Ectodermal cell (in vitro differentiated cells): ENCODE measurements at regions not wholly inside any gene's neighbourhood (a gene's known extent, or its start where the extent isn't known, plus 50 kb on each side); places are given as distances from the start of the nearest gene placed in this dataset.
"Not testable (repeated sequence)": the region's sequence is repeated elsewhere in the genome, so short reads cannot be mapped to it uniquely, and the experiment has no call there.

ENCODE experiments used
- H3K27ac ChIP-seq: 2 replicates; pipeline ENCODE4 v1.7.0; 2013; ENCODE audit warnings: mild to moderate bottlenecking, low read depth, low read length; ENCODE audit not compliant: insufficient read depth, poor library complexity, severe bottlenecking
- H3K27me3 ChIP-seq: 2 replicates; pipeline ENCODE4 v1.7.0; 2013; ENCODE audit warnings: mild to moderate bottlenecking, low read length; ENCODE audit not compliant: insufficient read depth, control insufficient read depth, poor library complexity, severe bottlenecking
- H3K36me3 ChIP-seq: one replicate; pipeline ENCODE4 v1.7.0; 2013; ENCODE audit warnings: low read length; ENCODE audit not compliant: control insufficient read depth, insufficient read depth
- H3K4me1 ChIP-seq: one replicate; pipeline ENCODE4 v1.7.0; 2013; ENCODE audit warnings: low read length; ENCODE audit not compliant: control insufficient read depth, insufficient read depth
- H3K4me3 ChIP-seq: 2 replicates; pipeline ENCODE4 v1.7.0; 2013; ENCODE audit warnings: low read depth, low read length, control low read depth; ENCODE audit not compliant: insufficient read depth
- H3K9me3 ChIP-seq: 2 replicates; pipeline ENCODE4 v1.7.0; 2013; ENCODE audit warnings: mild to moderate bottlenecking, low read length, moderate library complexity; ENCODE audit not compliant: control insufficient read depth
- WGBS, 2 experiments: methylation state at CpG; one replicate each; pipeline ENCODE4 v1.1.7; 2013; ENCODE audit warnings: missing lambda C conversion rate in 2 of 2; 5-methylcytosine and 5-hydroxymethylcytosine counted together

DNA sequence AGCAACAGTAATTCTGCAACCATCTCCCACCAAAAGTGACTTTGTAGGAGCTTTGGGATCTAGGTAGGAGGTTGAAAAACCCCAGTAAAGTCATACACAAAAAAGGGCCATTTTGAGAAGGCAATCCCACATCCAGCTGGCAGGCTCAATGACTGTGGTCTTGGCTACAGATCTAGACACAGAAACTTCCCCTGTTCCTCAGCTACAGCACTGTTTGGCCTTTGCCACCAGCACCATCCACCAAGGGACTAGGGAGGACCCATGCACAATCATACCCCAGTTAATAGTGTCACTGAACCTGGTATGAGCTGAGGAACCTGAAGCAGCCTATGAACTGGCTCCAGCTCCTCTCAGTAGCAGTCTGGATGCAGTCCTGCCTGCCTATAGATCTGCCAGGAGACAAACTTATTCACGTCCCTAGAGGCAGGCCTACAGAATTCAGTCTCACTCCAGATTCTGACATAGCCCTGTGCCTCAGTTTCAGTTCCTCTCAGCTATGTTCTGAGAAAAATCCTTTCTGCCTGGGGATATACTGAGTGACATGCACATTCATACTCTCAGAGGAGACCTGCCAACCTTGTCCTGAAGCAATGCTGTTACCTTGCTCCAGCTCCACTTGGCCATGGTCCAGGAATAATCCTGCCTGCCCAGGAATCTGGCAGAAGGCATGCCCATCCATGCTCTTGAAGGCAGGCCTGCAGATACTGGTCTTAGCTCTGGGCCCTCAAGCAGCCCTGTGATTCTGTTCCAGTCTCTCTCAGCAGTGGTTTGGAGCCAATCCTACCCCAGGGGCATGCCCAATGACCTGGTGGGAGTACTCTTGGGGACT is 2048.3 kb upstream of the PCDH20 start:
- Histone ChIP-seq H3K27ac (no peak overlapping the region), H3K9me3 (no peaks in the 10 kb centered on the region), H3K36me3 (no peaks in the 10 kb centered on the region), H3K27me3 (no peaks in the 10 kb centered on the region), H3K4me1 (no peaks in the 10 kb centered on the region), H3K4me3 (no peak overlapping the region)
- 89 to 93% methylated on average over 1 of the region's 1 CpG for WGBS, 2 experiments

DNA sequence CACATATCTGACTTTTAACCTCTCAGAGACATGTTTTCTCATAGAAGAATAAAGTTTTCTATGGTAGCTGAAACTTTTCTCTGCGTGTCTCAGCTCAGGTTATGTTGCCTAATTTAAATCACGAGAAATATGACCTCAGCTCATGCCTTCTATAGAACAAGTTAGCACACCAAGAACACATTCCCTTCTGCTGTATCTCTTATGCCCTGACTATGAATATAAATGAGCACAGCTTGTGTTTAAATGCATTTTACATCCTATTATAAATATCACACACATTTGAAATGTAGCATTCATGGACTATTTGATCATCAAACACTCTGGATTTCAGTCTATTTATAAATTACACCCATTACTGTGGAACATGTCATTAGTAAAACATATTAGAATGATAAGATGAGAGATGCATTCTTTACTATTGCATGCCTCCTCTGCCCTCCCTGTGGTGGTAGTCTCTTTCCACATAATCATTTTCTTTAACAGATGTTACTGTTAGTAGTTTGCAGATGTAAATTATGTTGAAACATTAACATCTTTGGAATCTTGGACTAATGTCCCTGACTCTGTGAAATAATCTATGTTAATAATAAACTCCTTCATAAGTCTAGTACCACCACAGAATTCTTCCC is 2044.9 kb upstream of the PCDH20 start:
- Histone ChIP-seq H3K9me3 (no peaks in the 10 kb centered on the region), H3K4me3 (no peak overlapping the region), H3K27ac (no peak overlapping the region), H3K4me1 (no peaks in the 10 kb centered on the region), H3K36me3 (no peaks in the 10 kb centered on the region), H3K27me3 (no peaks in the 10 kb centered on the region)
- 73 to 77% methylated on average over 2 of the region's 2 CpGs for WGBS, 2 experiments

DNA sequence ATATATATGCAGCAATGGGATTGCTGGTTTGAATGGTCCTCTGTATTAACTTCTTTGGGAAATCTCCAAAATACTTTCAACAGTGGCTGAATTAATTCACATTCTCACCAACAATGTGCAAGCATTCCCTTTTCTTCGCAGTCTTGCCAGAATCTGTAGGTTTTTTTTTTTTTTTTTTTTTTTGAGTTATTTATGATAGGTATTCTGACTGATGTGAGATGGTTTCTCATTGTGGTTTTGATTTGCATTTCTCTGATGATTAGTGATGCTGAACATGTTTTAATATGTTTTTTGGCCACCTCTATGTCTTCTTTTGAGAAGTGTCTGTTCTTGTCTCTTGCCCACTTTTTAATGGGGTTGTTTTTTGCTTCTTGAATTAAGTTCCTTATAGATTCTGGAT is 2041.5 kb upstream of the PCDH20 start:
- no peaks in the 10 kb centered on the region for H3K4me1 ChIP-seq
- no peaks in the 10 kb centered on the region for H3K9me3 ChIP-seq
- no peak overlapping the region for H3K4me3 ChIP-seq
- 100% methylated on average over 1 of the region's 1 CpG for WGBS, 2 experiments
- H3K27me3 ChIP-seq = no peaks in the 10 kb centered on the region
- H3K27ac ChIP-seq = no peak overlapping the region
- no peaks in the 10 kb centered on the region for H3K36me3 ChIP-seq

DNA sequence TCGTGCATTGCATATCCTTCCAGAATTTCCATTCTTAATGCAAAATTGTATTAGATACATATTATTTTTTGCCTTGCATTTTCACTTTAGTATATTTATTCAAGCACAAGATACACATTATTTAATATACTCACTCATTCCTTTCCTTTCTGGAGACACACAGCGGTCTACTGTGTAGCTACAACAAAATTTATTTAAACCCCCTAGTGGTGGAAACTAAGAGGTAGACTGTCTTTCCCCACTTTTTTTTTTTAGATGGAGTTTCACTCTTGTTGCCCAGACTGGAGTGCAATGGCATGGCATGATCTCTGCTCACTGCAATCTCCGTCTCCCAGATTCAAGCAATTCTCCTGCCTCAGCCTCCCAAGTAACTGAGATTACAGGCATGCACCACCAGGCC is 2040.3 kb upstream of the PCDH20 start:
- 94 to 97% methylated on average over 2 to 3 of the region's 3 CpGs for WGBS, 2 experiments
- Histone ChIP-seq H3K27ac (no peak overlapping the region), H3K9me3 (no peaks in the 10 kb centered on the region), H3K27me3 (no peaks in the 10 kb centered on the region), H3K4me1 (no peaks in the 10 kb centered on the region), H3K4me3 (no peak overlapping the region), H3K36me3 (no peaks in the 10 kb centered on the region)

DNA sequence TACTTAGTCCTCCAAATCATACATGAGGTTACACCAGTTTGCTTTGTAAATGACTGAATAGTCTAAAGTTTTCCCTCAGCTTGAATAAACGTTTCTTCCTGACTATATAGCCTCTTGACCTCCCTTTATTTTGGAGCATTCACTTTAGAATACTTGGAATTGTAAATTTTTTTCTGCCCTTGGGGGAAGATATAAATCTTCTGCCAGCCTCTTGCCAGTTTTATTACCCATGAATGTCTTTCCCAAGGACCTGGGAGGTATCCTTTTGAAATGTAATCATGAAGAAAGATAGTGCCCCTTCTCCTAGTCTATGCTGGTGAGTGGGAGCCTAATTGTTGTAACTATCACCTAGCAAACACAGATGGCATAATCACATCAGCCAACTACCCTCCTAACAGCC is 2033.9 kb upstream of the PCDH20 start:
- Histone ChIP-seq H3K27ac (no peak overlapping the region), H3K4me3 (no peak overlapping the region), H3K9me3 (no peaks in the 10 kb centered on the region), H3K4me1 (no peaks in the 10 kb centered on the region), H3K27me3 (no peaks in the 10 kb centered on the region), H3K36me3 (no peaks in the 10 kb centered on the region)
- WGBS, 2 experiments = 78 to 100% methylated on average over 1 of the region's 1 CpG

DNA sequence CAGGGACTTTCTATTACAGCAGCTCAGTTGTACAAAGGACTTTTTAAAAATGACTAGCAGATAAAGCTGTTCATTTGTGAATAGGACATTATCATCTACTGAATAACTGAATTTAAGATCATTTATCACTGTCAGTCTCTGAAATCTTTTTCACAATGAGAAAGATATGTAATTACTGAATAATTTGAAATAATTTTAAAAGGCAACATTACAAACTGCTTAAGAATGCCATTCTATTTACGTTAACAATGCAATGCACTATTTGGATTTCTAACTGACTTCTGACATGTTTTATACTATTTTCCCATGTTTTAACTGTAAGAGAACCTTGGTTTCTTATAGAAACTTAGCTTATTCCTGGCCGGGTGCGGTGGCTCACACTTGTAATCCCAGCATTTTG is 2033.0 kb upstream of the PCDH20 start:
- no peak overlapping the region for H3K4me3 ChIP-seq
- no peaks in the 10 kb centered on the region for H3K9me3 ChIP-seq
- H3K27ac ChIP-seq = no peak overlapping the region
- no peaks in the 10 kb centered on the region for H3K4me1 ChIP-seq
- 93 to 100% methylated on average over 3 of the region's 3 CpGs for WGBS, 2 experiments
- H3K36me3 ChIP-seq = no peaks in the 10 kb centered on the region
- H3K27me3 ChIP-seq = no peaks in the 10 kb centered on the region

DNA sequence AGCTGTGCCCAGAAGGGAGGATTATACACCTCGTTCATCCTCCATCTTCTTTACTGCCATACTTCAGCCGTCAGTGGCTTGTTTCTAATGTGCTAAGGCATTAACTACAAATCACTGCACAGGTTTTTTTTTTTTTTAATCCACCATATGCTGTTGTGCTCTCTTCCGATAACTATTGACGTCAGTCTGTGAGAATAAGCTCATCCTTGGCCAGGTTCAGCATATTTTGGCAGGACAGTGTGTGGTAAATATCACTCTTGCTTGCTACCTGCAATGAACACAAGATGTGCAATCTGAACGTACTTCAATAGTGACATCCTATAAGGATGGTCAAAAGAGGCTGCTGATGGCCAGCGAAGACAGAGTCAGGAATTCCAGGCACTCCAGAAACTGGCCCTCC is 2030.7 kb upstream of the PCDH20 start:
- H3K4me3 ChIP-seq = no peak overlapping the region
- H3K27me3 ChIP-seq = no peaks in the 10 kb centered on the region
- H3K27ac ChIP-seq = no peak overlapping the region
- H3K36me3 ChIP-seq = no peaks in the 10 kb centered on the region
- H3K9me3 ChIP-seq = no peaks in the 10 kb centered on the region
- no peaks in the 10 kb centered on the region for H3K4me1 ChIP-seq
- 92 to 94% methylated on average over 6 of the region's 6 CpGs for WGBS, 2 experiments

DNA sequence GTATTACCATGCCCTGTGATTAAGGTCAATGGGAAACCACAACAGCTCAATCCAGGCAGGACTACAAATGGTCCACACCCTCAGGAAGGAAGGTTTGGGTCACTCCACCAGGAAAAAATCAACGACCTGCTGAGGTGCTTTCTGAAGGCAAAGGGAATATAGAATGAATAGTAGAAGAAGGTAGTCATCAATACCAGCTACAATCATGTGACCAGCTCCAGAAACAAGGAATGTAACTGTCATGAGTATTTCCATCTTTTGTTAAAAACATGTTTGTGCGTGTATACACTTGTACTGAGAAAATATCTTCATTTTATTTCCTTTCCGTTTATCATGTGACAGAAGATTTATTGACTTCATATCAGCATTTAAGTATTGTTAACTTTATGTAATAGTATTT is 2028.6 kb upstream of the PCDH20 start:
- 90 to 98% methylated on average over 2 of the region's 3 CpGs for WGBS, 2 experiments
- not testable (repeated sequence) for H3K9me3 ChIP-seq, H3K27ac ChIP-seq

DNA sequence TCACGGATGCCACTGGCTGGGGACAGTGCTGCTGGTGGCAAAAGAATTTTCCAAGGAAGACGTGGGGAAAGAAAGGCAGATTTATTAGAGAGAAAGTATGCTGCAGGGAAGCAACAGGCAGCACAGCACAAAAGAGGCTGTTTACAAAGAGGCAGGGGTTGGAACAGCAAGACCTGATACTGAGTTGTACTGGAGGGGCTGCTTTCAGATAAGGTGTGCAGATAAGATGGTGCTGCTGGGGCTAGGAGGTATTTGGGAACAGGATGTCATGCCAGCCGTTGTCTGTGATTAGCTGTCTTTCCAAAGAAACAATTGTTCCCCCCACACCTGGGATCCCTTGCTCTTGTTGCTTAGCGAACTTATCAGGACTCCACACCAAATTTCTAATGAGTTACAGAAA is 2023.3 kb upstream of the PCDH20 start:
- no peak overlapping the region for H3K4me3 ChIP-seq
- H3K9me3 ChIP-seq = no peaks in the 10 kb centered on the region
- H3K27ac ChIP-seq = no peak overlapping the region
- H3K27me3 ChIP-seq = no peaks in the 10 kb centered on the region
- WGBS, 2 experiments = 70 to 80% methylated on average over 3 of the region's 4 CpGs
- H3K4me1 ChIP-seq = no peaks in the 10 kb centered on the region
- no peaks in the 10 kb centered on the region for H3K36me3 ChIP-seq

More for the DNA sequence above, 2028.6 kb upstream of the PCDH20 start:
- H3K36me3 ChIP-seq, H3K4me3 ChIP-seq, H3K27me3 ChIP-seq, H3K4me1 ChIP-seq: not testable (repeated sequence)

DNA sequence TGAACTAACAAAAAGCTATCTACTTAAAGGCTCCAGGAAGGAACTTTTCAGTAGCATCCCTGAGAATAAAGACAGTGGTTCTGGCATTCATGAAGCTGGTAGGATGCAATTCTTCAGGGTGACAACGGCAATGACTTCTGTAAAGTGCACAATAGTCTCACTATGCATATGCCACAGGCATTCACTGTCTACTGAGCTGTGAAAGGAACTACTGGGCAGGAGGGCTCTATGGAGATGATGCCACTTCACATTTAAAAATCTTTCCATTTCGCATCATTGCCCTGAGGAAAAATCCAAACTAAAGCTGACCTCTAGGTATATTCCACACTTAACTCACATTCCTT is 2020.6 kb upstream of the PCDH20 start:
- Histone ChIP-seq H3K4me3 (no peak overlapping the region), H3K27me3 (no peaks in the 10 kb centered on the region), H3K27ac (no peak overlapping the region), H3K36me3 (no peaks in the 10 kb centered on the region), H3K9me3 (no peaks in the 10 kb centered on the region), H3K4me1 (no peaks in the 10 kb centered on the region)
- WGBS, 2 experiments = 88 to 92% methylated on average over 2 of the region's 2 CpGs
